OCI-LY7 (cell line): ENCODE measurements at regions not wholly inside any gene's neighbourhood (a gene's known extent, or its start where the extent isn't known, plus 50 kb on each side); places are given as distances from the start of the nearest gene placed in this dataset.

ENCODE experiments used
- BruUV-seq: library from RNA; stranded (reverse); fragments of 400-500 nt; replicated peaks from 2 replicates; lab custom pipeline; 2021; lab: Mats Ljungman, UMichigan
- CTCF ChIA-PET: fragments of 300-600 bp; sonication (Branson Sonifier 250); formaldehyde crosslinking; loops from one replicate; lab custom pipeline; 2022; ENCODE audit warnings: antibody characterized with exemption; ENCODE audit not compliant: unreplicated experiment; lab: Charles Lee
- POLR2A ChIA-PET: fragments of 300-600 bp; sonication (Branson Sonifier 250); formaldehyde crosslinking; loops from one replicate; lab custom pipeline; 2022; ENCODE audit warnings: antibody characterized with exemption; lab: Charles Lee
- DNase-seq: peaks from one replicate; pipeline ENCODE4 v3.0.0-alpha.2; 2015; ENCODE audit warnings: low spot score
- H2AFZ ChIP-seq: fragments of 200-600 bp; sonication (generic), shearing (Covaris generic); 2 replicates; pipeline ENCODE4 v1.6.1; 2014; ENCODE audit warnings: mild to moderate bottlenecking, antibody characterized with exemption, low read length, moderate library complexity
- H3K27ac ChIP-seq: fragments of 200-600 bp; sonication (generic); 2 replicates; pipeline ENCODE4 v1.5.1; 2014; ENCODE audit warnings: mixed run types, low read depth, mild to moderate bottlenecking, moderate library complexity, low read length, inconsistent platforms; ENCODE audit not compliant: poor library complexity, severe bottlenecking
- H3K36me3 ChIP-seq: fragments of 200-600 bp; sonication (generic); 2 replicates; pipeline ENCODE4 v1.6.1; 2014; ENCODE audit warnings: mild to moderate bottlenecking, antibody characterized with exemption, low read length, moderate library complexity, mixed read lengths; ENCODE audit not compliant: insufficient read depth
- H3K4me1 ChIP-seq: fragments of 200-600 bp; sonication (generic); 2 replicates; pipeline ENCODE4 v1.5.1; 2014; ENCODE audit warnings: mild to moderate bottlenecking, low read length; ENCODE audit not compliant: insufficient read depth, poor library complexity, severe bottlenecking
- H3K4me2 ChIP-seq: fragments of 200-600 bp; sonication (generic); 2 replicates; pipeline ENCODE4 v1.6.1; 2014; ENCODE audit warnings: mild to moderate bottlenecking, low read length
- H3K4me3 ChIP-seq: fragments of 200-600 bp; sonication (generic); 2 replicates; pipeline ENCODE4 v1.5.1; 2014; ENCODE audit warnings: mild to moderate bottlenecking, low read depth, low read length; ENCODE audit not compliant: poor library complexity, severe bottlenecking
- H3K79me2 ChIP-seq: fragments of 200-600 bp; sonication (generic); 2 replicates; pipeline ENCODE4 v1.6.1; 2016; ENCODE audit warnings: low read depth, mild to moderate bottlenecking, low read length, moderate library complexity, mixed read lengths; ENCODE audit not compliant: insufficient read depth
- H3K9me2 ChIP-seq: fragments of 200-600 bp; sonication (generic); 2 replicates; pipeline ENCODE4 v1.6.1; 2016; ENCODE audit warnings: mild to moderate bottlenecking, low read length, mixed read lengths; ENCODE audit not compliant: insufficient read depth
- H3K9me3 ChIP-seq: fragments of 200-600 bp; sonication (generic); 2 replicates; pipeline ENCODE4 v1.6.1; 2014; ENCODE audit warnings: mild to moderate bottlenecking, mixed run types, low read length, mixed read lengths
- H4K20me1 ChIP-seq: fragments of 200-600 bp; sonication (generic); 2 replicates; pipeline ENCODE4 v1.6.1; 2014; ENCODE audit warnings: mild to moderate bottlenecking, antibody characterized with exemption, low read length, moderate library complexity, mixed read lengths; ENCODE audit not compliant: insufficient read depth
- EZH2phosphoT487 ChIP-seq: fragments of 200-600 bp; sonication (generic); IDR thresholded peaks from 2 replicates; pipeline ENCODE4 v1.6.1; 2018; ENCODE audit warnings: low read depth, borderline replicate concordance, mild to moderate bottlenecking, mixed run types, antibody characterized with exemption, low read length, moderate library complexity, mixed read lengths
- intact Hi-C: fragments of 100-400 bp; cut with micrococcal nuclease; formaldehyde crosslinking; loops from one replicate; pipeline ENCODE4 v1.10.0; 2022; ENCODE audit not compliant: unreplicated experiment
- TF ChIP-seq, protein P1 (sequence below): fragments of 200-600 bp; sonication (generic); conservative IDR thresholded peaks from 2 replicates; pipeline ENCODE4 v1.5.1; 2014; ENCODE audit warnings: mild to moderate bottlenecking, antibody characterized with exemption, low read length, moderate library complexity, mixed read lengths

DNA sequence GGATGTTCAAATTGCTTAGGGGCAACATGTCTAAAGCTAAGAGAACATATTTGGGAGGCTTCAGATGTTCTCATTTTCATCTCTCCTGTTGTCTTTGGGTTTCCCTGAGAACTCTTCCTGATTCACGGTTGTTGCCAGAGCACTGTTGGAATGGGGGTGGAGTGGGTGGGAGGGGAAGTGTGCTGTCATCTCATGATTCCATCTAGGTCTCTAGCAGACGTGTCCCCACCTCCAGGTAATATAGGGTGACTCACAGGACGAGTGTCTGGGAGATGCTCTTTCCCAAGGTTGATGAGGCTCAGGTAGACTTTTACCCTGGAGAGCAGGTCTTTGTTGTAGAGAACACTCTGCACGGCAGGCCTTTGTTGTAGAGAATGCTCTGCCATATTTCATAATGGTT is 636.9 kb downstream of the QKI start:
- H3K9me3 ChIP-seq, result no peaks in the 10 kb centered on the region
- ChIA-PET CTCF (no interaction called here), POLR2A (no interaction called here)
- H3K9me2 ChIP-seq, result no peaks in the 10 kb centered on the region
- H3K79me2 ChIP-seq, result no peaks in the 10 kb centered on the region
- H3K27ac ChIP-seq, result no peak overlapping the region
- H4K20me1 ChIP-seq, result no peaks in the 10 kb centered on the region
- no peak overlapping the region for H2AFZ ChIP-seq
- no peaks in the 10 kb centered on the region for H3K4me1 ChIP-seq
- BruUV-seq, result no TSS peak
- no peak overlapping the region for H3K4me3 ChIP-seq
- DNase-seq, result no peak
- intact Hi-C loops, result no loop called here
- H3K4me2 ChIP-seq, result no peak overlapping the region
- TF ChIP-seq EZH2phosphoT487, result no peak
- TF ChIP-seq, protein P1, sequence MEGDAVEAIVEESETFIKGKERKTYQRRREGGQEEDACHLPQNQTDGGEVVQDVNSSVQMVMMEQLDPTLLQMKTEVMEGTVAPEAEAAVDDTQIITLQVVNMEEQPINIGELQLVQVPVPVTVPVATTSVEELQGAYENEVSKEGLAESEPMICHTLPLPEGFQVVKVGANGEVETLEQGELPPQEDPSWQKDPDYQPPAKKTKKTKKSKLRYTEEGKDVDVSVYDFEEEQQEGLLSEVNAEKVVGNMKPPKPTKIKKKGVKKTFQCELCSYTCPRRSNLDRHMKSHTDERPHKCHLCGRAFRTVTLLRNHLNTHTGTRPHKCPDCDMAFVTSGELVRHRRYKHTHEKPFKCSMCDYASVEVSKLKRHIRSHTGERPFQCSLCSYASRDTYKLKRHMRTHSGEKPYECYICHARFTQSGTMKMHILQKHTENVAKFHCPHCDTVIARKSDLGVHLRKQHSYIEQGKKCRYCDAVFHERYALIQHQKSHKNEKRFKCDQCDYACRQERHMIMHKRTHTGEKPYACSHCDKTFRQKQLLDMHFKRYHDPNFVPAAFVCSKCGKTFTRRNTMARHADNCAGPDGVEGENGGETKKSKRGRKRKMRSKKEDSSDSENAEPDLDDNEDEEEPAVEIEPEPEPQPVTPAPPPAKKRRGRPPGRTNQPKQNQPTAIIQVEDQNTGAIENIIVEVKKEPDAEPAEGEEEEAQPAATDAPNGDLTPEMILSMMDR, result no peak
- no peaks in the 10 kb centered on the region for H3K36me3 ChIP-seq

DNA sequence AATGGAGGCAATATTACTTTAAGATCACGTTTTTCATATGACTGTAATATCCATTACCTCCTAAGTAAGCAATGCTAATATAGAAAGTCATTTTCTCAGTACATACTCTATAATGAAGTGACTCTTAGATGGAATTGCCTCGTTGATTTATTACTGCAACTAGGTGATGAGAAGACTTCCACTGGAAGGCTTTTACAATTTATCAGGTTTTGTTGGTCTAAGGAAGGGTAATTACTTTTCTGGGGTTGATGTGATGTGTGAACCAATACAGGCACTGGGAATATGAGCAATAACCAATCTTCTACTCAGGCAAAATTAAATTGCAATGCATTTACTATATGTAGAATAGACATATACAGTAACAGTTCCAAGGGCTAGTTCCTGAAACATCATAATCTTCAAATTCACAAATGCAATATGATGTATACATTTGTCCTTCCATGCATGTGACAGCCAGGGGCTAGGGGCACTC is 635.0 kb downstream of the QKI start:
- TF ChIP-seq EZH2phosphoT487, result no peak
- TF ChIP-seq, protein P1, result no peak
- Histone ChIP-seq H3K4me1 (no peaks in the 10 kb centered on the region), H2AFZ (no peak overlapping the region), H3K4me3 (no peak overlapping the region), H3K9me2 (no peaks in the 10 kb centered on the region), H4K20me1 (no peaks in the 10 kb centered on the region), H3K9me3 (no peaks in the 10 kb centered on the region), H3K27ac (no peak overlapping the region), H3K36me3 (no peaks in the 10 kb centered on the region), H3K4me2 (no peak overlapping the region), H3K79me2 (no peaks in the 10 kb centered on the region)
- intact Hi-C loops, result no loop called here
- BruUV-seq, result no TSS peak
- POLR2A ChIA-PET, result no interaction called here
- CTCF ChIA-PET, result no interaction called here
- no peak for DNase-seq

DNA sequence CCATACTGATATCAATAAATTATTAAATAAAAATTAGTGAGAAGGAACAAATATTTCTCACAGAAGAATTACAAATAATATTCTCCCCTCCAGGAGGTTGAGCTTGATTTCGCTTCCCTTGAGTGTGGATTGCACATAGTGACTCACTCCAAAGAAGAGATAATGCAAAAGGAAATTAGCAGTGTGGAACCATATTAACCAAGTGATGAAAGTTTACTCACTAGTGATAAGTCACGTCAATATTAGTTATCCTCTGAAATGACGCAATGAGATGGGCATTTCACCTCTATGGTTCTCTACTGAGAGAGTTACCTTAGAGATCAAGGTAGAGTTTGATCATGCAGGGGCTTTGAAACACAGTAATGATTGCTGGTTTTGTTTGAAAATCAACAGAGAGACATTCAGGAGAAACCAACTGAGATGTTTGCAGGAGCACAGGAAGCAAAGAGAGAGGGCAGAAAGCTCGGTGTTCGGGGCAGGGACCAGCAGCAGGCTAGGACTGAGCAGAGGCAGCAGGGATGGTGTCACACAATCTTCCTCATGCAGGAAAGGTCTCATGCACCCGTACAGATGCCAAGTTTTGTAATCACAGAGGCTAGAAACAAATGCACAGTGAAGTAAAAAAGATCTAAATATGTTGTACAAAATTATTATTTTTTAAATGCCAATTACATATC is 634.5 kb downstream of the QKI start:
- Histone ChIP-seq H3K4me2 (no peak overlapping the region), H3K4me1 (no peaks in the 10 kb centered on the region), H3K9me3 (no peaks in the 10 kb centered on the region), H3K36me3 (no peaks in the 10 kb centered on the region), H3K4me3 (no peak overlapping the region), H3K9me2 (no peaks in the 10 kb centered on the region), H3K27ac (no peak overlapping the region), H4K20me1 (no peaks in the 10 kb centered on the region), H3K79me2 (no peaks in the 10 kb centered on the region), H2AFZ (no peak overlapping the region)
- TF ChIP-seq, protein P1, result no peak
- no peak for TF ChIP-seq EZH2phosphoT487
- POLR2A ChIA-PET, result interaction anchor here (0.7 kb wide), 1 partner anchor 610 kb away, joined by 3 read pairs; no protein-coding TSS in a partner anchor
- CTCF ChIA-PET, result no interaction called here
- intact Hi-C loops, result no loop called here
- BruUV-seq, result no TSS peak
- no peak for DNase-seq
